22Rv1 (cell line): ENCODE measurements at regions not wholly inside any gene's neighbourhood (a gene's known extent, or its start where the extent isn't known, plus 50 kb on each side); places are given as distances from the start of the nearest gene placed in this dataset.

Experiments
- CTCF ChIP-seq: fragments of 450-650 bp; IDR thresholded peaks from 2 replicates; pipeline ENCODE4 v1.5.1; 2017; ENCODE audit warnings: mild to moderate bottlenecking
- ZFX ChIP-seq: fragments of 450-650 bp; IDR thresholded peaks from 2 replicates; pipeline ENCODE4 v1.6.1; 2017; ENCODE audit warnings: antibody characterized with exemption, borderline replicate concordance

GRCh38 chr5:7976411-7977190 is 107.7 kb downstream of the MTRR start:
- TF ChIP-seq CTCF, result no peak
- no peak for TF ChIP-seq ZFX
